GM23248 (cell line): ENCODE measurements at regions not wholly inside any gene's neighbourhood (a gene's known extent, or its start where the extent isn't known, plus 50 kb on each side); places are given as distances from the start of the nearest gene placed in this dataset.

Experiments used
- DNase-seq: peaks from one replicate; pipeline ENCODE4 v3.0.0-alpha.2; 2015
- H2AFZ ChIP-seq: fragments of 200-600 bp; sonication (generic); 2 replicates; pipeline ENCODE4 v1.6.1; 2016; ENCODE audit warnings: antibody characterized with exemption
- H3F3A ChIP-seq: fragments of 200-600 bp; sonication (generic); 2 replicates; pipeline ENCODE4 v1.6.1; 2016; ENCODE audit warnings: mild to moderate bottlenecking, antibody characterized with exemption, mixed run types; ENCODE audit not compliant: insufficient read depth
- H3K27ac ChIP-seq: fragments of 200-600 bp; sonication (generic); 2 replicates; pipeline ENCODE4 v1.5.1; 2016; ENCODE audit warnings: mild to moderate bottlenecking
- H3K27me3 ChIP-seq: fragments of 200-600 bp; sonication (generic); replicated peaks from 2 replicates; pipeline ENCODE4 v1.6.1; 2016; ENCODE audit warnings: mild to moderate bottlenecking; ENCODE audit not compliant: insufficient read depth
- H3K36me3 ChIP-seq: fragments of 200-600 bp; sonication (generic); 2 replicates; pipeline ENCODE4 v1.6.1; 2016; ENCODE audit warnings: low read depth, mild to moderate bottlenecking
- H3K4me1 ChIP-seq: fragments of 200-600 bp; sonication (generic); 2 replicates; pipeline ENCODE4 v1.6.1; 2016; ENCODE audit warnings: mild to moderate bottlenecking; ENCODE audit not compliant: insufficient read depth
- H3K4me2 ChIP-seq: fragments of 200-600 bp; sonication (generic); one replicate; pipeline ENCODE4 v1.6.1; 2016; ENCODE audit warnings: mild to moderate bottlenecking; ENCODE audit not compliant: unreplicated experiment
- H3K4me3 ChIP-seq: fragments of 200-600 bp; sonication (generic); 2 replicates; pipeline ENCODE4 v1.5.1; 2016; ENCODE audit warnings: mild to moderate bottlenecking
- H3K79me2 ChIP-seq: fragments of 200-600 bp; sonication (generic); 2 replicates; pipeline ENCODE4 v1.6.1; 2016; ENCODE audit warnings: mild to moderate bottlenecking; ENCODE audit not compliant: insufficient read depth
- H3K9ac ChIP-seq: fragments of 200-600 bp; sonication (generic); 2 replicates; pipeline ENCODE4 v1.6.1; 2016; ENCODE audit warnings: mild to moderate bottlenecking
- H3K9me2 ChIP-seq: fragments of 200-600 bp; sonication (generic); 2 replicates; pipeline ENCODE4 v1.6.1; 2016; ENCODE audit warnings: mixed run types, mild to moderate bottlenecking, moderate library complexity; ENCODE audit not compliant: insufficient read depth
- H3K9me3 ChIP-seq: fragments of 200-600 bp; sonication (generic); one replicate; pipeline ENCODE4 v1.6.1; 2017; ENCODE audit warnings: low read depth
- H4K20me1 ChIP-seq: fragments of 200-600 bp; sonication (generic); 2 replicates; pipeline ENCODE4 v1.6.0; 2016; ENCODE audit not compliant: insufficient read depth
- EZH2 ChIP-seq: fragments of 200-600 bp; sonication (generic); IDR thresholded peaks from 2 replicates; pipeline ENCODE4 v1.6.1; 2018; ENCODE audit warnings: antibody characterized with exemption, mild to moderate bottlenecking; ENCODE audit not compliant: insufficient read depth, poor library complexity, severe bottlenecking
- EZH2phosphoT487 ChIP-seq: fragments of 200-600 bp; sonication (generic); IDR thresholded peaks from 2 replicates; pipeline ENCODE4 v1.6.1; 2018; ENCODE audit warnings: antibody characterized with exemption, moderate library complexity, mild to moderate bottlenecking, low read depth; ENCODE audit not compliant: insufficient read depth
- WGBS, 2 experiments: methylation state at CpG; one replicate each; pipeline ENCODE4 v1.1.6; 2015 to 2017; ENCODE audit warnings: low lambda C conversion rate in 2 of 2, low coverage in 1 of 2; ENCODE audit errors: missing lambda C conversion rate in 2 of 2; 5-methylcytosine and 5-hydroxymethylcytosine counted together
- in situ Hi-C: fragments of 300-500 bp; cut with MboI; formaldehyde crosslinking; loops from 2 replicates; pipeline ENCODE4 v1.15.0; 2020

GRCh38 chr2:6445156-6445555, 420.6 kb downstream of the CMPK2 start:
- Histone ChIP-seq H3K4me3 (no peak overlapping the region), H2AFZ (no peak overlapping the region), H3K9me2 (no peaks in the 10 kb centered on the region), H4K20me1 (no peaks in the 10 kb centered on the region), H3F3A (no peaks in the 10 kb centered on the region), H3K79me2 (no peaks in the 10 kb centered on the region), H3K27me3 (no peaks in the 10 kb centered on the region), H3K9ac (no peak overlapping the region), H3K36me3 (no peaks in the 10 kb centered on the region), H3K4me1 (no peaks in the 10 kb centered on the region), H3K9me3 (no peaks in the 10 kb centered on the region), H3K4me2 (no peak overlapping the region), H3K27ac (no peak overlapping the region)
- in situ Hi-C loops, result no loop called here
- TF ChIP-seq EZH2phosphoT487 (no peak), EZH2 (no peak)
- DNase-seq, result no peak
- 58 to 64% methylated on average over 3 of the region's 3 CpGs for WGBS, 2 experiments

- H3K36me3 ChIP-seq, result no peaks in the 10 kb centered on the region
- H3K4me1 ChIP-seq, result no peaks in the 10 kb centered on the region
- no peak overlapping the region for H2AFZ ChIP-seq
- H3K9me3 ChIP-seq, result no peaks in the 10 kb centered on the region
- TF ChIP-seq EZH2 (no peak), EZH2phosphoT487 (no peak)
- no peak for DNase-seq
- H3K27me3 ChIP-seq, result no peaks in the 10 kb centered on the region
- no peak overlapping the region for H3K4me3 ChIP-seq
- H4K20me1 ChIP-seq, result no peaks in the 10 kb centered on the region
- H3K4me2 ChIP-seq, result no peak overlapping the region
- WGBS, 2 experiments, result 23 to 33% methylated on average over 3 of the region's 3 CpGs
- H3K9me2 ChIP-seq, result no peaks in the 10 kb centered on the region
- in situ Hi-C loops, result no loop called here
- H3K9ac ChIP-seq, result no peak overlapping the region
- no peak overlapping the region for H3K27ac ChIP-seq
- no peaks in the 10 kb centered on the region for H3F3A ChIP-seq
- no peaks in the 10 kb centered on the region for H3K79me2 ChIP-seq
These were observed 418.6 kb downstream of the CMPK2 start for GRCh38 chr2:6446938-6447608.

DNA sequence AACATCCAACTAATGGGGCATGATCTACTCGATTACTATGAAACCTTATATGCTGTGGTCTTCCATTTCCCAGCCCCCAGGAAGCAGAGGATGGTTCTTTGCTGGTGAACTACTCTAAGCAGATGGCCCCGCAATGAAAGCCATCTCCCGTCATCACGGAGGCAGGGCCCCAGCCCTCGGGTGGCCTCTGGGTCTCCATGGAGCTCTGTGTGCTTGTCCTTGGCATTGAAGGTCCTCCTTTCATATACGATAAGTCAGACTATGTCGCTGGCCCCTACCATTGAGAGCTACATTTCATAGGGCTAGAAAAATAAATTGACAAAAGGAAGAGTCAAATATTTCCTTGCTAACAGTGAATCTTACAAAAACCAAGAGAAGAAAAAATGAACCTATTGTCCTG, 416.8 kb downstream of the CMPK2 start:
- no peak for TF ChIP-seq EZH2
- no peak for TF ChIP-seq EZH2phosphoT487
- no peaks in the 10 kb centered on the region for H3K36me3 ChIP-seq
- no peaks in the 10 kb centered on the region for H3K27me3 ChIP-seq
- WGBS, 2 experiments, result 22 to 25% methylated on average over 7 of the region's 7 CpGs
- no peaks in the 10 kb centered on the region for H3K4me1 ChIP-seq
- H3K4me2 ChIP-seq, result no peak overlapping the region
- H2AFZ ChIP-seq, result no peak overlapping the region
- H3K9me3 ChIP-seq, result no peaks in the 10 kb centered on the region
- no peaks in the 10 kb centered on the region for H4K20me1 ChIP-seq
- no peak overlapping the region for H3K4me3 ChIP-seq
- in situ Hi-C loops, result no loop called here
- no peak overlapping the region for H3K27ac ChIP-seq
- DNase-seq, result no peak
- no peaks in the 10 kb centered on the region for H3K79me2 ChIP-seq
- H3K9ac ChIP-seq, result no peak overlapping the region
- no peaks in the 10 kb centered on the region for H3F3A ChIP-seq
- H3K9me2 ChIP-seq, result no peaks in the 10 kb centered on the region

- no peak for TF ChIP-seq EZH2phosphoT487
- TF ChIP-seq EZH2, result no peak
- Histone ChIP-seq H3K9ac (no peak overlapping the region), H3F3A (no peaks in the 10 kb centered on the region), H3K27ac (no peak overlapping the region), H3K4me3 (no peak overlapping the region), H3K27me3 (no peaks in the 10 kb centered on the region), H3K79me2 (no peaks in the 10 kb centered on the region), H3K36me3 (no peaks in the 10 kb centered on the region), H2AFZ (no peak overlapping the region), H3K9me2 (no peaks in the 10 kb centered on the region), H3K4me2 (no peak overlapping the region), H3K9me3 (no peaks in the 10 kb centered on the region), H3K4me1 (no peaks in the 10 kb centered on the region), H4K20me1 (no peaks in the 10 kb centered on the region)
- WGBS, 2 experiments, result 13 to 20% methylated on average over 4 of the region's 4 CpGs
- in situ Hi-C loops, result no loop called here
- DNase-seq, result no peak
These were observed 416.4 kb downstream of the CMPK2 start for GRCh38 chr2:6449343-6449742.
